Fibroblast of peridontal ligament (primary cell): ENCODE measurements at regions not wholly inside any gene's neighbourhood (a gene's known extent, or its start where the extent isn't known, plus 50 kb on each side); places are given as distances from the start of the nearest gene placed in this dataset.
"Not testable (repeated sequence)": the region's sequence is repeated elsewhere in the genome, so short reads cannot be mapped to it uniquely, and the experiment has no call there.

Source experiments
- DNase-seq: peaks from one replicate; pipeline ENCODE4 v3.0.0-alpha.2; 2010; ENCODE audit errors: extremely low read depth

GRCh38 chr5:90071066-90071465, 338.5 kb downstream of the CETN3 start:
- peak; percentile 43 for DNase-seq

- no peak for DNase-seq
These were observed 342.6 kb downstream of the CETN3 start for GRCh38 chr5:90066920-90067319.

GRCh38 chr5:90056911-90057705, 352.4 kb downstream of the CETN3 start:
- DNase-seq: no peak

GRCh38 chr5:90055831-90056328, 353.7 kb downstream of the CETN3 start:
- DNase-seq: peak; percentile 51

- DNase-seq: peak; percentile 16
These were observed 354.9 kb downstream of the CETN3 start for GRCh38 chr5:90054612-90055011.

- no peak for DNase-seq
These were observed 357.8 kb downstream of the CETN3 start for GRCh38 chr5:90051756-90052155.

- DNase-seq: no peak
These were observed 359.5 kb downstream of the CETN3 start for GRCh38 chr5:90050103-90050502.

- DNase-seq: no peak
These were observed 362.4 kb downstream of the CETN3 start for GRCh38 chr5:90047113-90047512.

- DNase-seq: not testable (repeated sequence)
These were observed 369.5 kb downstream of the CETN3 start for GRCh38 chr5:90040082-90040481.

- peak; percentile 23 for DNase-seq
These were observed 371.9 kb downstream of the CETN3 start for GRCh38 chr5:90037646-90038045.

GRCh38 chr5:90022711-90023053, 386.9 kb downstream of the CETN3 start:
- peak; percentile 52 for DNase-seq

- DNase-seq: peak; percentile 40
These were observed 387.4 kb downstream of the CETN3 start for GRCh38 chr5:90022002-90022710.

- peak; percentile 93 for DNase-seq
These were observed 388.7 kb downstream of the CETN3 start for GRCh38 chr5:90020575-90021538.

GRCh38 chr5:90017239-90017638, 392.3 kb downstream of the CETN3 start:
- DNase-seq: no peak

GRCh38 chr5:90015584-90016018, 394.0 kb downstream of the CETN3 start:
- DNase-seq: peak; percentile 53

GRCh38 chr5:90014420-90014819, 395.1 kb downstream of the CETN3 start:
- no peak for DNase-seq

- DNase-seq: no peak
These were observed 409.2 kb downstream of the CETN3 start for GRCh38 chr5:90000351-90000750.

GRCh38 chr5:89998519-89999305, 410.8 kb downstream of the CETN3 start:
- DNase-seq: no peak

- no peak for DNase-seq
These were observed 412.7 kb downstream of the CETN3 start for GRCh38 chr5:89996890-89997289.

GRCh38 chr5:89996335-89996734, 413.2 kb downstream of the CETN3 start:
- DNase-seq: no peak

- DNase-seq: peak; percentile 29
These were observed 415.3 kb downstream of the CETN3 start for GRCh38 chr5:89994266-89994665.
